ENCODE measurements at regions not wholly inside any gene's neighbourhood (a gene's known extent, or its start where the extent isn't known, plus 50 kb on each side); places are given as distances from the start of the nearest gene placed in this dataset.
A peak's percentile ranks its signal among the peaks of the same experiment; 100 is the strongest.

GRCh38 chr1:8092657-8093056, 66.5 kb upstream of the ERRFI1 start:
- no peak for DNase-seq

DNA sequence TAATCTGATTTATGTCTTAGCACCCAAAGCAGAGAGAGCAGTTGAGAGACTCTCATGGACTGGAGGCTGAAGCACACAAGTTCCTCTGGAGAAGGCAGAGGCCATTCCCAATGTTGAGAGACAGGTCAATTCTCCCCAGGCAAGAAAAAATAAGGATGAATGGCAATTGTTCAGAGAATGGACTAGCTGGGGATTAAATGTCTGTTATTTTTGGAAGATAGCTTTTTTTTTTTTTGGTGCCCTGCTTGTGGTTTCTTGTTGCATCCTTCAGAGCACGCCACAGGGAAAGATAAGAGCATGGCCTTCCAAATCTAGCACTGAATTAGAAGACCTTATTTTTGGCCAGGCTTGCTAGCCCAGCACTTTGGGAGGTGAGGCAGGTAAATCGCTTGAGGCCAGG, 65.6 kb upstream of the ERRFI1 start:
- no peak for DNase-seq

DNA sequence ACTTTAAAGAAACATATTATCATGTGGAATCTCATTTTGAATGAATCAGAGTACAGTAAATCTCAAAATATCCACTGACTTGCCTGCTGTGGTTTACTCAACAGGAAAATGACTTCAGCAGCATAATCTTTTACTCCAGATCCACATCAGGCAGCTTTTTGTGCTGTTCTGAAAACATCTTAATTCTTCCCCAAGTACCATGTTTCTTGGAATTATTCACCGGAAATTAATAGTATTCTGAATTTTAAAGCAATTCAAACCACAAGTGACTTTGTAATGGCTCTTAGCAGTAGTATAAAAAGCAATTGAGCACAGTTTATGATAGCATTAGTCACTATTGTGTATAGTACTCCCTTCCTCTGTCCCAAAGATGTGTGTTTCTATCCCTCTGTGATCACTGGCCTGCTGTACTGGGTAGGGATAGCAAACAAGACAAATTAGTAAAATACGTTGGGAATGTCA, 64.2 kb upstream of the ERRFI1 start:
- DNase-seq, result no peak

DNA sequence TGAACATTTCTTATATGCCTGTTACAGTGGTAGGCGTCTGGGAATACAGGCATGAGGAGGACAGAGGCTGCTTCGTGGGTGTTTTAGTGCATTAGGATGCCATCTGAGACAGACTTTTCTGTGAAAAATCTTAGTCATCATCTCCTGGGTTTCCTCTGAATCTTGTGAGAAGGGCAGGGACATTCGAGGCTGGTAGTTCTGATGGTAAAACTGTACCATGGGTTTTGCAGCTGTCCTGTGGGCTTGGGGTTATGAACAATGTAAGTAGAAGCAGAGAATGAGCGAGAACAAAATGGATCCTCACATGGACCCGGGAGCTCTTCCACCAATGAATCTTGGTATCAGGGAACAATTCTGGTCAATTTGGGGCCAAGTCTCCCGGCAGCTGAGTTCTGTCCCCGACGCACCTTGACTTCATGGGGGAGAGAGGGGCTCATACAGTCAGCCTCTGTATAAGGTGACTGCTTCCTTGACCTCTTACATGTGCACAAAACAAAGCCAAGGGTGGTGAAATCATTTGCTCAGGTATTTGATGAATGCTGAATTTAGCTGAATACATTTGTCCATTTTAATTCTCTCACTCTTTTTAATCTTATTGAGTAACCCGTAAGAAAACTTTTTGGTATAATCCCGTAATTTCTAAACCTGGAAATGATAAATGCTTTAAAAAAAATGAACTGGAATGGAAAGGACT, 63.6 kb upstream of the ERRFI1 start:
- DNase-seq, result peak in 3 of 56 donors; percentile 10 to 23 (median 14)

GRCh38 chr1:8086055-8086454, 59.9 kb upstream of the ERRFI1 start:
- DNase-seq, result no peak

DNA sequence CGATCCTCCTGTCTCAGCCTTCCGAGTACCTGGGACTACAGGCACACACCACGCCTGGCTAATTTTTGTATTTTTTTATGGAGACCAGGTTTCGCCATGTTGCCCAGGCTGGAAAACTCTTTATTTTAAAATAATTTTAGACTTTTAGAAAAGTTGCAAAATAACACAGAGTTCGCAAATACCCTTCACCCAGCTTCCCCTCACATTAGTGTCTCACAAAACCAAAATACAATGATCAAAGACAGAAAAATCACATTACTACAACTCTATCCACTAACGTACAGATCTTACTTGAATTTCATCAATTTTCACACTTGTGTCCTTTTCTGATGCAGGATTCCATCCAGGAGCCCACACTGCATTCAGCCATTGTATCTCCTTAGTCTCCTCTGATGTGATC, 58.8 kb upstream of the ERRFI1 start:
- DNase-seq, result no peak

- no peak for DNase-seq
Measured at GRCh38 chr1:8083739-8084484, 57.8 kb upstream of the ERRFI1 start.

DNA sequence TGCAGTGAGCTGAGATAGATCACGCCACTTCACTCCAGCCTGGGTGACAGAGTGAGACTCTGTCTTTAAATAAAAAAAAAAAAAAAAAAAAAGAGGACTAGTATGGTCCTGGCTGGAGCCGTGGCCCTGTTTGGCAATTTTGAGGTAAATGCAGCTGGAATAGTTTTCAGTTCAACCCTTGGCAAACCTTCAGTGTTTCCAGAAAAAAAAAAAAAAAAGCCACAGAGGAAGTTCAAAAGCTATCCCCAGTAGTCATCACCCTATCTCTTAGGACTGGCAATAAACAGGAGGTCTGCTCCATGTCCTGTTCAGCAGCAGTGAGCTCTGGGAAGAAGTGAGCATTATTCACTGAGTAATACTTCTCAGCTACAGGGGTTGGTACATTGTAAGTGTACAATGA, 56.8 kb upstream of the ERRFI1 start:
- no peak for DNase-seq

- DNase-seq, result no peak
Measured at GRCh38 chr1:8078176-8078671, 52.1 kb upstream of the ERRFI1 start.

- no peak for DNase-seq
Measured at GRCh38 chr1:8077602-8078001, 51.5 kb upstream of the ERRFI1 start.

GRCh38 chr1:8077120-8077573, 51.0 kb upstream of the ERRFI1 start:
- no peak for DNase-seq

DNA sequence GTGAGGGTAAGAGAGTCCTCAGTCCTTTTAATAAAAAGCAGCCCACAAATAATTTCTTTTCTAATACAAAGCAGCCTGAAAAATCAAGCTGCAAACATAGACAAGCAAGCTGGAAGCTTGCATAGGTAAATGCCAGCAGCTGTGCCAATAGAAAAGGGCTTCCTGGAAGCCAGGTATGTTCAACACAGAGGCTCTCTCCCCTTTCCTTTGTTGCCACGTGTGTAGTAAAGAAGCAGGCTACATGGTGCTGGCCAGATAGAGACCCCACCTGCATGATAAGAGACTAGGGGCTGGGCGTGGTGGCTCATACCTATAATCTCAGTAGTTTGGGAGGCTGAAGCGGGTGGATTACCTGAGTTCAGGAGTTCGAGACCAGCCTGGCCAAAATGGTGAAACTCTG, 50.1 kb upstream of the ERRFI1 start:
- DNase-seq, result no peak
